GM12891 (cell line): ENCODE measurements at regions not wholly inside any gene's neighbourhood (a gene's known extent, or its start where the extent isn't known, plus 50 kb on each side); places are given as distances from the start of the nearest gene placed in this dataset.

ENCODE experiments used
- POLR2A ChIP-seq: IDR thresholded peaks from 2 replicates; pipeline ENCODE4 v1.6.1; 2011; ENCODE audit warnings: low read depth, low read length, control low read depth
- SPI1 ChIP-seq: IDR thresholded peaks from 2 replicates; pipeline ENCODE4 v1.6.1; 2011; ENCODE audit warnings: low read depth, low read length, control low read depth

GRCh38 chr11:134541951-134542350 lies 129.9 kb upstream of the B3GAT1 start:
- TF ChIP-seq POLR2A (no peak), SPI1 (no peak)
